GOT3 (cell line): ENCODE measurements at regions not wholly inside any gene's neighbourhood (a gene's known extent, or its start where the extent isn't known, plus 50 kb on each side); places are given as distances from the start of the nearest gene placed in this dataset.
A peak's percentile ranks its signal among the peaks of the same experiment; 100 is the strongest.
"Not testable (repeated sequence)": the region's sequence is repeated elsewhere in the genome, so short reads cannot be mapped to it uniquely, and the experiment has no call there.

Experiments used
- DNase-seq: peaks from one replicate; lab custom pipeline; 2025; ENCODE audit warnings: mixed read lengths; lab: John Stamatoyannopoulos, UW

GRCh38 chr16:21487956-21488355 lies 111.4 kb upstream of the METTL9 start:
- DNase-seq = not testable (repeated sequence)

GRCh38 chr16:21499046-21499445 lies 100.3 kb upstream of the METTL9 start:
- not testable (repeated sequence) for DNase-seq

- DNase-seq = not testable (repeated sequence)
Observed at GRCh38 chr16:21501223-21501868, 98.0 kb upstream of the METTL9 start.

- DNase-seq = peak; percentile 74
Observed at GRCh38 chr16:21501869-21502667, 97.3 kb upstream of the METTL9 start.

- not testable (repeated sequence) for DNase-seq
Observed at GRCh38 chr16:21503574-21503920, 95.8 kb upstream of the METTL9 start.

- DNase-seq = not testable (repeated sequence)
Observed at GRCh38 chr16:21503941-21504832, 95.2 kb upstream of the METTL9 start.

GRCh38 chr16:21505751-21506520 lies 93.4 kb upstream of the METTL9 start:
- DNase-seq = not testable (repeated sequence)

GRCh38 chr16:21506857-21507456 lies 92.4 kb upstream of the METTL9 start:
- DNase-seq = not testable (repeated sequence)

- DNase-seq = not testable (repeated sequence)
Observed at GRCh38 chr16:21507631-21508305, 91.6 kb upstream of the METTL9 start.

GRCh38 chr16:21508661-21509436 lies 90.5 kb upstream of the METTL9 start:
- not testable (repeated sequence) for DNase-seq

GRCh38 chr16:21509437-21510086 lies 89.8 kb upstream of the METTL9 start:
- not testable (repeated sequence) for DNase-seq

GRCh38 chr16:21510869-21511255 lies 88.5 kb upstream of the METTL9 start:
- not testable (repeated sequence) for DNase-seq

GRCh38 chr16:21511315-21512210 lies 87.8 kb upstream of the METTL9 start:
- not testable (repeated sequence) for DNase-seq

GRCh38 chr16:21512280-21513192 lies 86.8 kb upstream of the METTL9 start:
- not testable (repeated sequence) for DNase-seq

GRCh38 chr16:21513337-21513741 lies 86.0 kb upstream of the METTL9 start:
- not testable (repeated sequence) for DNase-seq

- DNase-seq = not testable (repeated sequence)
Observed at GRCh38 chr16:21513812-21514473, 85.4 kb upstream of the METTL9 start.

- not testable (repeated sequence) for DNase-seq
Observed at GRCh38 chr16:21514474-21514840, 84.9 kb upstream of the METTL9 start.
